Stimulated activated CD4-positive, alpha-beta T cell treated with anti-CD3 and anti-CD28 coated beads, Interleukin-12 subunit alpha, Interleukin-12 subunit beta, amount 100 ng/mL, for 24 hours (primary cell): ENCODE measurements at regions not wholly inside any gene's neighbourhood (a gene's known extent, or its start where the extent isn't known, plus 50 kb on each side); places are given as distances from the start of the nearest gene placed in this dataset.
"Not testable (repeated sequence)": the region's sequence is repeated elsewhere in the genome, so short reads cannot be mapped to it uniquely, and the experiment has no call there.

Experiments used
- DNase-seq, 2 experiments: peaks; one replicate each; pipeline ENCODE4 v3.0.0-alpha.2; 2020; ENCODE audit warnings: low read depth in 2 of 2

GRCh38 chr13:109940637-109941036 is 154.3 kb upstream of the IRS2 start:
- no peak for DNase-seq

- DNase-seq: no peak
Measured at GRCh38 chr13:109939838-109940237, 153.5 kb upstream of the IRS2 start.

- no peak for DNase-seq
Measured at GRCh38 chr13:109939180-109939579, 152.8 kb upstream of the IRS2 start.

GRCh38 chr13:109938255-109938936 is 152.0 kb upstream of the IRS2 start:
- DNase-seq: no peak

- DNase-seq: not testable (repeated sequence)
Measured at GRCh38 chr13:109934520-109934919, 148.1 kb upstream of the IRS2 start.

GRCh38 chr13:109933476-109933875 is 147.1 kb upstream of the IRS2 start:
- DNase-seq: no peak

GRCh38 chr13:109924376-109924775 is 138.0 kb upstream of the IRS2 start:
- DNase-seq: no peak

- DNase-seq: no peak
Measured at GRCh38 chr13:109922518-109922917, 136.1 kb upstream of the IRS2 start.

GRCh38 chr13:109919715-109920375 is 133.5 kb upstream of the IRS2 start:
- DNase-seq: no peak

- no peak for DNase-seq
Measured at GRCh38 chr13:109918179-109918711, 131.9 kb upstream of the IRS2 start.

GRCh38 chr13:109917422-109917821 is 131.0 kb upstream of the IRS2 start:
- no peak for DNase-seq

- no peak for DNase-seq
Measured at GRCh38 chr13:109913936-109914510, 127.6 kb upstream of the IRS2 start.

- DNase-seq: no peak
Measured at GRCh38 chr13:109913186-109913585, 126.8 kb upstream of the IRS2 start.

- no peak for DNase-seq
Measured at GRCh38 chr13:109910194-109910593, 123.8 kb upstream of the IRS2 start.

GRCh38 chr13:109906976-109907375 is 120.6 kb upstream of the IRS2 start:
- no peak for DNase-seq

GRCh38 chr13:109904218-109904617 is 117.8 kb upstream of the IRS2 start:
- no peak for DNase-seq

GRCh38 chr13:109900741-109901140 is 114.4 kb upstream of the IRS2 start:
- DNase-seq: no peak

GRCh38 chr13:109900320-109900719 is 113.9 kb upstream of the IRS2 start:
- DNase-seq: no peak

GRCh38 chr13:109899748-109900147 is 113.4 kb upstream of the IRS2 start:
- DNase-seq: no peak

- no peak for DNase-seq
Measured at GRCh38 chr13:109899316-109899715, 112.9 kb upstream of the IRS2 start.

- no peak for DNase-seq
Measured at GRCh38 chr13:109897988-109898624, 111.7 kb upstream of the IRS2 start.

- no peak for DNase-seq
Measured at GRCh38 chr13:109892101-109892500, 105.7 kb upstream of the IRS2 start.
